Gastrocnemius medialis (tissue), 4 donors: ENCODE measurements at regions not wholly inside any gene's neighbourhood (a gene's known extent, or its start where the extent isn't known, plus 50 kb on each side); places are given as distances from the start of the nearest gene placed in this dataset.

Source experiments
- CTCF ChIP-seq, 5 experiments: fragments of 450-650 bp in 3 of 5; fragments of 200-600 bp in 2 of 5; sonication (generic) in 2 of 5; IDR thresholded peaks in 4 of 5; conservative IDR thresholded peaks in 1 of 5; 1 replicate in 4 of 5; 2 replicates in 1 of 5; pipeline ENCODE4 v1.5.1; 2016 to 2019; ENCODE audit warnings: antibody characterized with exemption in 5 of 5, mild to moderate bottlenecking in 3 of 5, moderate library complexity in 3 of 5
- POLR2A ChIP-seq, 2 donors: fragments of 450-650 bp; IDR thresholded peaks; one replicate each; pipeline ENCODE4 v1.6.1; 2017; ENCODE audit warnings: antibody characterized with exemption in 2 of 2, mild to moderate bottlenecking in 2 of 2, moderate library complexity in 2 of 2

GRCh38 chr6:92216717-92217116 is 1202.6 kb downstream of the EPHA7 start:
- TF ChIP-seq CTCF (IDR thresholded peaks at IDR 0.05 in 4 of 5, conservative IDR thresholded peaks at IDR 0.05 in 1 of 5) (no peak), POLR2A (IDR thresholded peaks at IDR 0.05) (no peak)
